NT2/D1 (cell line): ENCODE measurements at regions not wholly inside any gene's neighbourhood (a gene's known extent, or its start where the extent isn't known, plus 50 kb on each side); places are given as distances from the start of the nearest gene placed in this dataset.

Source experiments
- DNase-seq: peaks from one replicate; pipeline ENCODE4 v3.0.0-alpha.2; 2011; ENCODE audit warnings: low read depth, low spot score
- H3K27me3 ChIP-seq: 2 replicates; pipeline ENCODE4 v1.6.0; 2011; ENCODE audit warnings: mild to moderate bottlenecking; ENCODE audit not compliant: insufficient read length, insufficient read depth
- H3K36me3 ChIP-seq: 2 replicates; pipeline ENCODE4 v1.6.1; 2011; ENCODE audit warnings: mild to moderate bottlenecking, low read length, mixed read lengths; ENCODE audit not compliant: insufficient read depth, insufficient read length
- H3K4me1 ChIP-seq: 2 replicates; pipeline ENCODE4 v1.5.1; 2011; ENCODE audit not compliant: insufficient read depth, insufficient read length
- H3K4me3 ChIP-seq: 2 replicates; pipeline ENCODE4 v1.5.1; 2011; ENCODE audit warnings: low read depth; ENCODE audit not compliant: insufficient read length
- H3K9ac ChIP-seq: 2 replicates; pipeline ENCODE4 v1.6.0; 2011; ENCODE audit warnings: low read depth; ENCODE audit not compliant: insufficient read length
- H3K9me3 ChIP-seq: 2 replicates; pipeline ENCODE4 v1.5.1; 2011; ENCODE audit warnings: mild to moderate bottlenecking, low read length; ENCODE audit not compliant: insufficient read depth
- SUZ12 ChIP-seq: IDR thresholded peaks from 2 replicates; pipeline ENCODE4 v1.6.1; 2011; ENCODE audit not compliant: insufficient read length, insufficient read depth; ENCODE audit errors: extremely low read depth
- YY1 ChIP-seq: IDR thresholded peaks from 2 replicates; pipeline ENCODE4 v1.6.1; 2011; ENCODE audit not compliant: insufficient read length, insufficient read depth
- ZNF274 ChIP-seq: IDR thresholded peaks from 2 replicates; pipeline ENCODE4 v1.6.1; 2011; ENCODE audit warnings: mild to moderate bottlenecking, low read depth, low read length

DNA sequence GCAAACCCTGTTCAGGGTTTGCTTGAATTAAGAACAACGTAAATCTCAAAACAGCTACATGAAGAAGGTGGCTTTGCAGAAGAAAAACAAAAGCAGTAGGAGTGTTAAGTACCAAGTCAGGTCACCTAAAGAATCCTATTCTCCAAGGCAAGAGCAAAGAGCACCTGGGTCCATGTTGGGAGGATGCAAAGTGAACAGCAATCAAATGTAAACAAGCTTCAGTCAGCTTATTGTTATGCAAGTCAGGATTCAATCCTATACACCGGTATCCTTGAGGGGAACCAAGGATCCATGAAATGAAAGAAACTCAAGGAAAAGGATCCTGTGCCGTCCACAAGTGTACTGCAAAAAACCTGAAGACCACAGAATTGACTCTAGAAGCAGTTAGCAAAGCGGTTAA, 261.0 kb upstream of the DDX18 start:
- no peak for TF ChIP-seq YY1
- no peak for TF ChIP-seq SUZ12
- Histone ChIP-seq H3K27me3 (no peaks in the 10 kb centered on the region), H3K9me3 (no peaks in the 10 kb centered on the region), H3K36me3 (no peaks in the 10 kb centered on the region), H3K4me1 (no peaks in the 10 kb centered on the region), H3K9ac (no peak overlapping the region), H3K4me3 (no peak overlapping the region)
- peak; percentile 55 for DNase-seq

DNA sequence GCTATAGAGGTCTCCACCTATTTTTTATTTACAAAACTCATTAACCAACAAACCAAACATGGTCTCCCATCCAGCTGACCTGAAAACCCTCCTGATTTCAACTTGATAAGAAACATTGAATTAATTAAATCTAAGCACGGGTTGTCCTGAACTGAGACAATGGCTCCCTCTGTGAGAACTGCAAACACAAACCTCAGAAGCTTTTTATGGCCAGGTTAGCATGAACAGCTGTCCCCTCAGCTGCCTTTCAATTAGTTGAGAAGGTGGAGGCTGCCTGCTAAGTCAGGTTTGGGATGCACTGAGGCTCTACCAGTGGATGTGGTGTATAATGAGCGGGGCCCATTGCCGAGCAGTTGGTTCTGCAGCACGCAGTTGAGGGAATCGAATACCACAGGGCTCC, 258.5 kb upstream of the DDX18 start:
- H3K4me3 ChIP-seq, result no peak overlapping the region
- DNase-seq, result no peak

DNA sequence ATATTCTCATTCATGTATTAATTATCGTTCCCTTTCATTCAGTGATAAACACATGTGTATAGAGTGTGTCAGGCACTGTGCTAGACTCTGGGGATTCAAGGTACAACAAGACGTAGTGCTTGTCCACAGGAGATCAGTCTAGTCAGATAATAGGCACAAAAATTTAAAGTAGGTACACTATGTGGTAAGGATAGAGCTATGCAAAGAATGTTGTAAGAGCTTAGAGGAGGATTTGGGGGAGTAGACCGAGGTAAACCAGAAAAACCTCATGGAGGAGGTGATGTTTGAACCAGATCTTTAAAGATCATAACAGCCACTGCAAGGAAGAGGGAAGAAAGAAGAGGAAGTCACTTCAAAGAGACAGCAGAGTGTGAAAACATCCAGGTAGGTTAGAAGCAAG, 256.9 kb upstream of the DDX18 start:
- TF ChIP-seq YY1, result no peak
- no peak for TF ChIP-seq SUZ12
- no peak for TF ChIP-seq ZNF274
- no peaks in the 10 kb centered on the region for H3K36me3 ChIP-seq
- no peaks in the 10 kb centered on the region for H3K9me3 ChIP-seq
- no peak overlapping the region for H3K9ac ChIP-seq
- no peak overlapping the region for H3K4me3 ChIP-seq
- H3K27me3 ChIP-seq, result no peaks in the 10 kb centered on the region
- no peak for DNase-seq
- no peaks in the 10 kb centered on the region for H3K4me1 ChIP-seq

More for the DNA sequence above, 258.5 kb upstream of the DDX18 start:
- no peaks in the 10 kb centered on the region for H3K9me3 ChIP-seq
- no peak for TF ChIP-seq SUZ12
- no peak for TF ChIP-seq YY1
- no peak for TF ChIP-seq ZNF274
- no peaks in the 10 kb centered on the region for H3K36me3 ChIP-seq
- no peaks in the 10 kb centered on the region for H3K27me3 ChIP-seq
- no peaks in the 10 kb centered on the region for H3K4me1 ChIP-seq
- no peak overlapping the region for H3K9ac ChIP-seq

DNA sequence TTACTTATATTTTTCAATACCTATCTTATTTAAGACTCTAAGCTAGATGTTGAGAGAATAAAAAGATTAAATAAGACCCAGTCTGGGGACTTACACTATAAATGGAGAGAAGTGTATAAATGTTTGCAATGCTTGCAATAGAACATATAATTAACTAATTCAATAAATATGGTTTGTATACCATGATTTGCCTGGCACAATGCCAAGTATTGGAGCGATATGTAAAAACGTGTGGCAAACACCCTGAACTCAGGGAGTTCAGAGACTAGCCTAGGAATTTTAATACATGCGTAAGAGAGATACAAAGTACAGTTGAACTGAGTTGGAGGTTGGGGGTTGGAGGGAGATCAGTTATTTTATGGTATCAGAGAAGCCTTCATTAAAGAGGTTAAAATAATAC, 251.8 kb upstream of the DDX18 start:
- no peak for DNase-seq

DNA sequence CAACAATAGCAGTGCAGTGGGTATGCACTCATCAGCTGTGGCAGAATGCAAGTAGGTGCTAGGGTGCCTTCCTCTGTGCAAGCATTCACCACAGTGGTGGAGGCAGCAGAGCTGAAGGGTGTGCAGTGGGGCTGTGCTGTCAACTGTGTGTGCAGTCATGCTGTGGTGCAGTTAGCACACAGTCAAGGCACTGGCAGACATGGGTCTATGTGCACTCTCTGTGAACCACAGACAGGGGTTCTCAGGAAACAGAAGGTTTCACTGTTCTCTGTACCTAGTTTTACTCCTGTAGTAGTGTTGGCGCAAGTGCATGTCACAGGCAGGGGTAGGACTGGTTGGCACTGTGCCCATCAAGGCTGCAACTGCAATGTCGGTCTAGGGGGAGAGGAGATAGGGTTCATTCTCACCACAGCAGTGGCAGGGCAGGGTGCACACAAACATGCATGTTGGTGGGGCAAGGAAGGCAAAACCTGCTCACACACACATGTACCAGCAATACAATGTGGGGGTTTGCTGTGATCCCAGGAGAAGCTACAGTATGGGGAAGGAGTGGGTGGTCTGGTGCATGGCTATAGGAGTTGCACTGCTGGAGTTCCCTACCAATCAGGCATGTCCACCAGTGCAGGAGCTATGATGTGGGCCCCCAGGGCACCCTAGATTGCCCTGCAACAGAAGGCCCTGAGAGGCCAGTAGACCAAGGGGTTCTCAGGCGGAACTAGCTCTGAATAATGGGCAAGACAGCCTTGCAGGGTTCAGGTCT, 242.7 kb upstream of the DDX18 start:
- no peaks in the 10 kb centered on the region for H3K4me1 ChIP-seq
- H3K4me3 ChIP-seq, result no peak overlapping the region
- H3K36me3 ChIP-seq, result peaks cover 13% of the 10 kb centered on the region
- no peak for TF ChIP-seq ZNF274
- TF ChIP-seq SUZ12, result no peak
- no peak for TF ChIP-seq YY1
- peaks cover 52% of the 10 kb centered on the region for H3K9me3 ChIP-seq
- H3K9ac ChIP-seq, result no peak overlapping the region
- no peak for DNase-seq
- no peaks in the 10 kb centered on the region for H3K27me3 ChIP-seq

More for the DNA sequence above, 251.8 kb upstream of the DDX18 start:
- no peak for TF ChIP-seq YY1
- TF ChIP-seq ZNF274, result no peak
- no peak for TF ChIP-seq SUZ12
- Histone ChIP-seq H3K4me3 (no peak overlapping the region), H3K27me3 (no peaks in the 10 kb centered on the region), H3K36me3 (no peaks in the 10 kb centered on the region), H3K4me1 (no peaks in the 10 kb centered on the region), H3K9ac (no peak overlapping the region), H3K9me3 (no peaks in the 10 kb centered on the region)

DNA sequence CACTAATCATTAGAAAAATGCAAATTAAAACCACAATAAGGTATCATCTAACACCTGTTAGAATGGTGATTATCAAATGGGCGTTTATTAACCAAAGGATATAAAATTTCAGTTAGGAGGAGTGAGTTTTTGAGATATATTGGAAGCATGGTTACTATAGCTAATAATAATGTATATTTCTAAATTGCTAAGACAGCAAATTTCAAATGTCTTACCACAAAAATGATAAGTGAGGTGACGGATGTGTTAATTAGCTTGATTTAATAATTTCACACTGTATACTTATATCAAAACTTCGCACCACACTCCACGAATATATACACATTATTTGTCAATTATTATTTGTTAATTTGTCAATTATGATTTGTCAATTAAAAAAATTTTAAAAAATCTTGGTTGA, 227.2 kb upstream of the DDX18 start:
- Histone ChIP-seq H3K4me1 (no peaks in the 10 kb centered on the region), H3K36me3 (no peaks in the 10 kb centered on the region), H3K4me3 (no peak overlapping the region), H3K27me3 (no peaks in the 10 kb centered on the region), H3K9ac (no peak overlapping the region), H3K9me3 (peaks cover 15% of the 10 kb centered on the region)
- no peak for DNase-seq
- TF ChIP-seq ZNF274, result no peak
- TF ChIP-seq YY1, result no peak
- no peak for TF ChIP-seq SUZ12

DNA sequence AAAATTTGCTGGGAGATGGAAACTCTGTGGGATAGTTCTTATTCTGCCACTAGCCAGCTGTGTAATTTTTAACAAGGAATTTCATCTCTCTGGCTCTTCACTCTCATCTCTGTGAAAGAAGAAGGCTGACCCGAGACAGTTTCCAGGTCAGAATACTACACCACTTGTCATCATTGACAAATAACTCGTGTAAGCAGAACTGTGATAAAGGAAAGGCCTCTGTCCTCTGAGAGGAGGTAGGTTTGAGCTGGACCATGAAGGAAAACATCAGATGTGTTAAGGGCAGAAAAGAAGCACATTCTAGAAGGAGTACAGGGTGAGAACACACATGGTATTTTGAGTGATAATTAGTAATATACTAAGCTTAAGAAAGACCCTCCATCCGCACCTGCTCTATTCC, 211.4 kb upstream of the DDX18 start:
- H3K4me3 ChIP-seq, result no peak overlapping the region
- no peaks in the 10 kb centered on the region for H3K27me3 ChIP-seq
- DNase-seq, result no peak
- TF ChIP-seq SUZ12 (no peak), ZNF274 (no peak)
- no peaks in the 10 kb centered on the region for H3K4me1 ChIP-seq
- peaks cover 34% of the 10 kb centered on the region for H3K36me3 ChIP-seq
- no peaks in the 10 kb centered on the region for H3K9me3 ChIP-seq
- H3K9ac ChIP-seq, result no peak overlapping the region

DNA sequence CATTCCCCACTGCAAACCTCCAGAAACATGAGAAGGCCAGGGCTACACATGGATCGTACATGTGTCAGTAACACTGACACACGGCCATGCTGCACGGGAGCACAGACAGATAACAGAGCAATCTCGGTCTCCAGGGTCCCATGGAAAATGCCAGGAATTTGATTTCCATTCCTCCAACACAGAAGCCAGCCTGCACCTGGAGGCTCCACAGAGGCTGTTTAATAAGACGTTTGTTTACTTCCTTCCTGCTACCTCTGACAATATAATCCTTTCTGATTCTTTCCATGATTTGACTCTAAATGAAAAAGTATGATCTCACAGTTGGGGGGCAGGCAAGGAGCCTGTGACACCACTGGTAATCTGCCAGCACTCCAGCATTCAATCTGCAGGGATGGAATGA, 210.9 kb upstream of the DDX18 start:
- no peaks in the 10 kb centered on the region for H3K27me3 ChIP-seq
- no peaks in the 10 kb centered on the region for H3K4me1 ChIP-seq
- TF ChIP-seq YY1 (no peak), ZNF274 (no peak), SUZ12 (no peak)
- H3K9ac ChIP-seq, result no peak overlapping the region
- no peak for DNase-seq
- no peak overlapping the region for H3K4me3 ChIP-seq
- H3K9me3 ChIP-seq, result no peaks in the 10 kb centered on the region
- H3K36me3 ChIP-seq, result peaks cover 37% of the 10 kb centered on the region
